Smooth muscle cell (in vitro differentiated cells): ENCODE measurements at regions not wholly inside any gene's neighbourhood (a gene's known extent, or its start where the extent isn't known, plus 50 kb on each side); places are given as distances from the start of the nearest gene placed in this dataset.

Source experiments
- DNase-seq: peaks from one replicate; lab custom pipeline; 2025; ENCODE audit not compliant: unreplicated experiment; lab: John Stamatoyannopoulos, UW
- H2AFZ ChIP-seq: fragments of 200-600 bp; sonication (generic); 2 replicates; pipeline ENCODE4 v1.6.0; 2016; ENCODE audit warnings: antibody characterized with exemption, low read depth, mild to moderate bottlenecking
- H3F3A ChIP-seq: fragments of 200-600 bp; sonication (generic); 2 replicates; pipeline ENCODE4 v1.6.0; 2017; ENCODE audit warnings: antibody characterized with exemption, low read depth
- H3K27ac ChIP-seq: fragments of 200-600 bp; sonication (generic); 2 replicates; pipeline ENCODE4 v1.5.1; 2016; ENCODE audit warnings: low read depth, mild to moderate bottlenecking
- H3K27me3 ChIP-seq: fragments of 200-600 bp; sonication (generic); 2 replicates; pipeline ENCODE4 v1.6.1; 2016; ENCODE audit warnings: low read depth, mild to moderate bottlenecking
- H3K36me3 ChIP-seq: fragments of 200-600 bp; sonication (generic); 2 replicates; pipeline ENCODE4 v1.5.1; 2016; ENCODE audit warnings: low read depth
- H3K4me1 ChIP-seq: fragments of 200-600 bp; sonication (generic); 2 replicates; pipeline ENCODE4 v1.5.1; 2016; ENCODE audit warnings: low read depth
- H3K4me2 ChIP-seq: fragments of 200-600 bp; sonication (generic); 2 replicates; pipeline ENCODE4 v1.6.0; 2016; ENCODE audit warnings: mild to moderate bottlenecking
- H3K4me3 ChIP-seq: fragments of 200-600 bp; sonication (generic); 2 replicates; pipeline ENCODE4 v1.5.1; 2016; ENCODE audit warnings: mild to moderate bottlenecking
- H3K79me2 ChIP-seq: fragments of 200-600 bp; sonication (generic); 2 replicates; pipeline ENCODE4 v1.6.0; 2016; ENCODE audit warnings: low read depth, mild to moderate bottlenecking
- H3K9ac ChIP-seq: fragments of 200-600 bp; sonication (generic); 2 replicates; pipeline ENCODE4 v1.6.0; 2016; ENCODE audit warnings: low read depth
- H3K9me3 ChIP-seq: fragments of 200-600 bp; sonication (generic); replicated peaks from 2 replicates; pipeline ENCODE4 v1.5.1; 2016; ENCODE audit warnings: low read depth
- H4K20me1 ChIP-seq: fragments of 200-600 bp; sonication (generic); 2 replicates; pipeline ENCODE4 v1.6.0; 2016; ENCODE audit warnings: low read depth
- WGBS: methylation state at CpG from one replicate; pipeline ENCODE4 v1.1.7; 2016; ENCODE audit warnings: low lambda C conversion rate; 5-methylcytosine and 5-hydroxymethylcytosine counted together
- TF ChIP-seq, protein P1 (sequence below): fragments of 200-600 bp; sonication (generic); IDR thresholded peaks from 2 replicates; pipeline ENCODE4 v1.5.1; 2017; ENCODE audit warnings: borderline replicate concordance, mild to moderate bottlenecking, antibody characterized with exemption; ENCODE audit not compliant: insufficient read depth, poor library complexity, severe bottlenecking

DNA sequence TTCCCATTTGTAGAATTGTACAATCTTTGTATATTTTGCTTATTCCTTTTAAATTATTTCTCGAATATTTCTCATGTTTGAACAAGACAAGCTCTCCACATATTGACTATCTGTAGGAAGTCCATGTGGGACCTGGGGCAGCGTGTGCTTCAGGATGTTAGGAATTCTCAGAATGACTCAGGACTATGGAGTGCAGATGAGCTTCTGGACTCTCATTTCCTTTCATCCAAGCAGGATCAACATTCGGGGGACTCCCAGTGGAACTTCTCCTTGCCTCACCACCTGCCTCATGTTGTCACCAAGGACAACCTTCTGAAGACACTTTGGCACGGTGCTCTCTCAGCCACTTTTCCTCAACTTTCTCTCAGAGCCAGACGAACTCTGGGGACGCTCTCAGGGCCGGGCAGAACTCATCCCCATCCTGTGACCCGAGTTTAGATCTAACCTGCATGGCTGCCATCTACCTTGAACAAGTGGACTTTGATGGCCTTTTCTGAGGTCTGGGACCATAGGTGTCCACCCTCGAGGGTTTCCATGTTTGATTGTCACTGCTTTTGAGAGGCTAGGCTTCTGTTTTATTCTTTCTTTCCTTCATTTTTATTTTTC, 441.7 kb downstream of the IRS2 start:
- Histone ChIP-seq H3K27ac (no peak overlapping the region), H3F3A (no peaks in the 10 kb centered on the region), H3K4me2 (no peak overlapping the region), H3K9me3 (no peaks in the 10 kb centered on the region), H3K27me3 (no peaks in the 10 kb centered on the region), H2AFZ (no peak overlapping the region), H3K4me1 (no peaks in the 10 kb centered on the region), H3K36me3 (no peaks in the 10 kb centered on the region), H4K20me1 (no peaks in the 10 kb centered on the region), H3K79me2 (no peaks in the 10 kb centered on the region), H3K9ac (no peak overlapping the region), H3K4me3 (no peak overlapping the region)
- 84% methylated on average over 9 of the region's 9 CpGs for WGBS
- DNase-seq, result no peak
- TF ChIP-seq, protein P1, sequence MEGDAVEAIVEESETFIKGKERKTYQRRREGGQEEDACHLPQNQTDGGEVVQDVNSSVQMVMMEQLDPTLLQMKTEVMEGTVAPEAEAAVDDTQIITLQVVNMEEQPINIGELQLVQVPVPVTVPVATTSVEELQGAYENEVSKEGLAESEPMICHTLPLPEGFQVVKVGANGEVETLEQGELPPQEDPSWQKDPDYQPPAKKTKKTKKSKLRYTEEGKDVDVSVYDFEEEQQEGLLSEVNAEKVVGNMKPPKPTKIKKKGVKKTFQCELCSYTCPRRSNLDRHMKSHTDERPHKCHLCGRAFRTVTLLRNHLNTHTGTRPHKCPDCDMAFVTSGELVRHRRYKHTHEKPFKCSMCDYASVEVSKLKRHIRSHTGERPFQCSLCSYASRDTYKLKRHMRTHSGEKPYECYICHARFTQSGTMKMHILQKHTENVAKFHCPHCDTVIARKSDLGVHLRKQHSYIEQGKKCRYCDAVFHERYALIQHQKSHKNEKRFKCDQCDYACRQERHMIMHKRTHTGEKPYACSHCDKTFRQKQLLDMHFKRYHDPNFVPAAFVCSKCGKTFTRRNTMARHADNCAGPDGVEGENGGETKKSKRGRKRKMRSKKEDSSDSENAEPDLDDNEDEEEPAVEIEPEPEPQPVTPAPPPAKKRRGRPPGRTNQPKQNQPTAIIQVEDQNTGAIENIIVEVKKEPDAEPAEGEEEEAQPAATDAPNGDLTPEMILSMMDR, result no peak

DNA sequence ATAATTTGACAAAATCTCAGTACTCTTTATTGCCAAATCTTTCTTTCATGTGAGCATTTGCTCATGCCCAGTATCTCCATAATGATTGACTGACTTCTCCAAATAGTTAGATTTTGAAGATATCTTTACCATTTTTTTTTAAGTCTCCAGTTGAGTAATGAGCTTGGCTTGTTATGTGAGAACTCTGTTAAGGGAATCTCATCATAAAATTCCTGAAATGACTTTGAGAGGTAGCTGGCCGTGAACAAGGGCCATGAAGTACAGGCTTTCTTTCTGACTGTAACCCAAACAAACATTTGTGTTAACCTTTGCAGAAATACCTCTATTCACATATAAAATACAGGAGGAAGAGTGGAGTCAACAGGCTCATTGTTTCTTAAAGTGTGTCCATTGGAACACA, 449.7 kb downstream of the IRS2 start:
- Histone ChIP-seq H2AFZ (no peak overlapping the region), H3K27me3 (no peaks in the 10 kb centered on the region), H3F3A (no peaks in the 10 kb centered on the region), H3K4me1 (peaks cover 7% of the 10 kb centered on the region), H3K27ac (no peak overlapping the region), H4K20me1 (no peaks in the 10 kb centered on the region), H3K36me3 (no peaks in the 10 kb centered on the region), H3K79me2 (no peaks in the 10 kb centered on the region), H3K4me2 (no peak overlapping the region), H3K9me3 (no peaks in the 10 kb centered on the region), H3K9ac (no peak overlapping the region), H3K4me3 (no peak overlapping the region)
- TF ChIP-seq, protein P1, result no peak
- WGBS, result 12% methylated on average over 1 of the region's 1 CpG
- DNase-seq, result no peak

DNA sequence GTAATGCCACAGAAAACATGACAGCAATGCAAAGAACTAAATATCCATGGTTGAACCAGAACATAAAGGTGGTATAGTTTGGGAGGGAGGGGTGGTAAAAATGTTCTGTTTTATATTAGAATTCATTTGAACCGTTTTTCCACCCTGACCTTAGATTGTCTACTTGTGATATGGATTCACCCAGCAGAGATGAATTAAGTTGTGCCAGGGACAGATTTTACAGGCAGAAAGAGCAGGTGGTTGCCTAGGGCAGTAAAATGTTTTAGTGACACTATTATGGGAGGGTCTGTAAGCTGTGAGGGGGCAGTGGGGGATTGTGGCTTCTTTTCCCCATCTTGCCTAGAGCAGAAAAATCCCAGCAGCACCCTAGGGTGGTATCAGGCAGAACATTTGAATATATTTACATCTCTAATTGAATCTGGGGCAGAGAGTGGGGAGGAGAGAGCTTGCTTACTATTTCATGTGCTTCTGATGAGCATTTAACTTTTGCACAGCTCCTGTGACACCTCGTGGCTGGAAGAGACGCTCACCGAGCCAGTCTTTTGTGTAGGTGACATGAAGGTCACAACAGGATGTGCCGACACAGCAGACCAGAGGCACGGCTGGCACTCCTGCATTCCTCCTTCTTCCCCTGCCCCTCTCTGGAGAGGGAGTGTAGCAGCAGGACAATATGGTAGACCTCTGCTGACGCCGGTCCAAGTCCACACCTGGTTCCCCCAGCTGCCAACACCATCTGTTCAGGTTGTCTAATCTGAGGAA, 452.3 kb downstream of the IRS2 start:
- no peaks in the 10 kb centered on the region for H3K9me3 ChIP-seq
- H3K27me3 ChIP-seq, result no peaks in the 10 kb centered on the region
- H3K9ac ChIP-seq, result no peak overlapping the region
- TF ChIP-seq, protein P1, result no peak
- no peak overlapping the region for H3K27ac ChIP-seq
- H3K4me2 ChIP-seq, result no peak overlapping the region
- H3F3A ChIP-seq, result no peaks in the 10 kb centered on the region
- H4K20me1 ChIP-seq, result no peaks in the 10 kb centered on the region
- H3K36me3 ChIP-seq, result no peaks in the 10 kb centered on the region
- peaks cover 7% of the 10 kb centered on the region for H3K4me1 ChIP-seq
- 83% methylated on average over 8 of the region's 8 CpGs for WGBS
- H3K4me3 ChIP-seq, result no peak overlapping the region
- no peak overlapping the region for H2AFZ ChIP-seq
- no peaks in the 10 kb centered on the region for H3K79me2 ChIP-seq
- DNase-seq, result no peak
